Kidney epithelial cell (primary cell): ENCODE measurements at regions not wholly inside any gene's neighbourhood (a gene's known extent, or its start where the extent isn't known, plus 50 kb on each side); places are given as distances from the start of the nearest gene placed in this dataset.

Experiments used
- DNase-seq: peaks from one replicate; pipeline ENCODE4 v3.0.0-alpha.2; 2010; ENCODE audit warnings: low read depth
- H3K27me3 ChIP-seq: 2 replicates; pipeline ENCODE4 v1.6.0; 2011; ENCODE audit warnings: low read length; ENCODE audit not compliant: control insufficient read depth, insufficient read depth
- H3K36me3 ChIP-seq: 2 replicates; pipeline ENCODE4 v1.5.1; 2011; ENCODE audit warnings: low read length; ENCODE audit not compliant: control insufficient read depth, insufficient read depth
- H3K4me3 ChIP-seq: 2 replicates; pipeline ENCODE4 v1.5.1; 2011; ENCODE audit warnings: low read depth, mild to moderate bottlenecking, control low read depth, low read length
- CTCF ChIP-seq: IDR thresholded peaks from 2 replicates; pipeline ENCODE4 v1.5.1; 2011; ENCODE audit warnings: mild to moderate bottlenecking, moderate library complexity, low read length, control low read depth, inconsistent platforms; ENCODE audit not compliant: insufficient read depth, poor library complexity, severe bottlenecking

GRCh38 chr11:19635332-19635731, 77.3 kb upstream of the NAV2 start:
- Histone ChIP-seq H3K36me3 (no peaks in the 10 kb centered on the region), H3K27me3 (no peaks in the 10 kb centered on the region), H3K4me3 (no peak overlapping the region)
- no peak for TF ChIP-seq CTCF
- DNase-seq, result no peak

GRCh38 chr11:19633276-19633675, 79.4 kb upstream of the NAV2 start:
- DNase-seq, result no peak
- TF ChIP-seq CTCF, result no peak
- no peak overlapping the region for H3K4me3 ChIP-seq
- H3K27me3 ChIP-seq, result peaks cover under 1% of the 10 kb centered on the region
- no peaks in the 10 kb centered on the region for H3K36me3 ChIP-seq

- no peak for TF ChIP-seq CTCF
- DNase-seq, result no peak
These were observed 80.2 kb upstream of the NAV2 start for GRCh38 chr11:19632499-19632834.

GRCh38 chr11:19631712-19632498, 80.7 kb upstream of the NAV2 start:
- no peak for DNase-seq
- no peak for TF ChIP-seq CTCF
- Histone ChIP-seq H3K36me3 (no peaks in the 10 kb centered on the region), H3K4me3 (no peak overlapping the region), H3K27me3 (peaks cover 5% of the 10 kb centered on the region)

More at GRCh38 chr11:19632499-19632834, 80.2 kb upstream of the NAV2 start:
- Histone ChIP-seq H3K4me3 (no peak overlapping the region), H3K27me3 (peaks cover 4% of the 10 kb centered on the region), H3K36me3 (no peaks in the 10 kb centered on the region)

- Histone ChIP-seq H3K27me3 (peaks cover 5% of the 10 kb centered on the region), H3K36me3 (no peaks in the 10 kb centered on the region), H3K4me3 (no peak overlapping the region)
- TF ChIP-seq CTCF, result no peak
- DNase-seq, result no peak
These were observed 84.6 kb upstream of the NAV2 start for GRCh38 chr11:19628018-19628417.

- H3K27me3 ChIP-seq, result peaks cover 5% of the 10 kb centered on the region
- no peak overlapping the region for H3K4me3 ChIP-seq
- no peaks in the 10 kb centered on the region for H3K36me3 ChIP-seq
- no peak for DNase-seq
- no peak for TF ChIP-seq CTCF
These were observed 85.1 kb upstream of the NAV2 start for GRCh38 chr11:19627566-19627965.
